ENCODE measurements at regions not wholly inside any gene's neighbourhood (a gene's known extent, or its start where the extent isn't known, plus 50 kb on each side); places are given as distances from the start of the nearest gene placed in this dataset.

DNA sequence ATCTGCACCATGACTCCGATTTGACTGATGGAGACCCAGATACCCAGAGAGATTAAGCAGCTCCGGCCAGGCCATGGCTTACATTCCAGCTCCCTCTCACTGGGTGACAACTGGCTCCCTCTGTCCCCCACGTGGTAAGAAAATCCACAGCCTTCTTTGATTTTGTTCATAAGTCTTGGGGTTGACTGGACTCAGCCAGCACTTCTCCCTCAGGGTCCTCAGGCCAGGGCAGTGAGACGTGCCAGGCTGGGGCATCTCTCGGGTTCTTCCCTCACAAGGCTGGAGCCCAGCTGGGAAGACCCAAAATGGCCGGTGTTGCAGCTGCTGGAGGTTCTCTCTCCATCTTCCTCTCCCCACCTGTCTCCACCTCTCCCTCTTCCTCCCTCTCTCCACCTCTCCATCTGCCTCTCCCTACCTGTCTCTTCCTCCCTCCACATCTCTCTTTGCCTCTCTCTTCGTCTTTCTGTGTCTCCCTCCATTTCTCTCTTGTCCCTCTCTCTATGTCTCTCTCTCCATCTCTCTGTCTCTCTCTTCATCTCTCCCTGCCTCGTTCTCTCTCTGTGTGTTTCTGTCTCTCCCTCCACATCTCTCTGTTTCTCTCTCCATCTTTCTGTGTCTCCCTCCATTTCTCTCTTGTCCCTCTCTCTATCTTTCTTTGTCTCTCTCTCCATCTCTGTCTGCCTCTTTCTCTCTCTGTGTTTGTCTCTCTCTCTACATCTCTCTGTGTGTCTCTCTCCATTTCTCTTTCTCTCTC is 105.3 kb downstream of the FOXL1 start:
- no peak for DNase-seq (ENCODE audit: low read depth in 2 of 2)

DNA sequence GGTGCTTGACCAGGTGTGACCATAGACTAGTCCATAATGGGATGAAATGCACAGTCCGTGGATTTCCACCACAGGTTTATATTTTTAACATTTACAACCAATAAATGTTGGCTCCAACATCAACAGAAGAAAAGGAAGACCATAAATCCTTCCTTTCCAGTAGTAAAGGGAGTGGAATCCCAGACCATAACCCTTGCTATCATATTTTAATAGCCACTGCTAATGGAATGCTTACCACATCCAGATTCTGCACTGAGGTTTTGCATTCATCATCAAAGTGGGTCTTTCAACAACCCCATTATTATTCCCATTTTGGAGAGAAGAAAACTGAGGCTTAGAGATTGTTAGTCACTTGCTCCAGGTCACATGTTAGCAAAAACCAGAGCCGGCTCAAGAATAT is 106.7 kb downstream of the FOXL1 start:
- no peak for DNase-seq (ENCODE audit: low read depth in 2 of 2)

DNA sequence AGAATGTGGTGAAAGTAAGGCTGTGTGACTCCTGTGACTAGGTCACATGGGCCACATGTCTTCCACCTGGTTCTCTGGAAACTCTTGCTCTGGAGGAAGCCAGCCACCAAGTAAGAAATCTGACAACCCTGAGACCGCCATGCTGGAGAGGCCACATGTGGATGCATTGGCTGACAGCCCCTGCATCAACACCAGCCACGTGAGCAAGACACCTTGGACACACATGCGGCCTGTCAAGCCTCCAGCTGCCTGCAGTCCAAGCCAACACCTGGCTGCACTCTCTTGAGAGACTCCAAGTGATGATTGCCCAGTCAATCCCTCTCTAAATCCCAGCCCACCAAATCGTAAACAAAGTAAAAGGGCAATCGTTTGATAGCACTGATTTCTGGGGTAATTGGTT is 112.6 kb downstream of the FOXL1 start:
- DNase-seq (ENCODE audit: low read depth in 2 of 2): no peak

DNA sequence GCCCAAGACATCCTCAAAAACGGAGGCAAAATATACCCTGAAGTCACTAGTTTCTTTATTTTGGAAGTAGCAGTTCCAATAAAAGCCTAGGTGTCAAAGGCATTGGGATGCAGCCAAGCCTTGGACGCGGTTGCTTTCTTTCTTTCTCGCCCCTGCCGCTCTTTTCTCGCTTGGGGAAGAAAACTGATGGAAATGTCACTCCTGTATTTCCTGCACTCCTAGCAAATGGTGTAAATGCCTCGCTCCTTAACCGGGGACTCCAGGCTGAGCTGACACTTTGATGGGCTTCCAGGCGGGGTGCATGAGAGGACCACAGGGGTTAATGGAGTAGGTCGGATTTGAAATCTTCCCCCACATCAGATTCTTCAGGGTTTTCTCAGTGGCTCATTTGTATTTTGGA is 114.1 kb downstream of the FOXL1 start:
- DNase-seq (ENCODE audit: low read depth in 2 of 2): no peak

DNA sequence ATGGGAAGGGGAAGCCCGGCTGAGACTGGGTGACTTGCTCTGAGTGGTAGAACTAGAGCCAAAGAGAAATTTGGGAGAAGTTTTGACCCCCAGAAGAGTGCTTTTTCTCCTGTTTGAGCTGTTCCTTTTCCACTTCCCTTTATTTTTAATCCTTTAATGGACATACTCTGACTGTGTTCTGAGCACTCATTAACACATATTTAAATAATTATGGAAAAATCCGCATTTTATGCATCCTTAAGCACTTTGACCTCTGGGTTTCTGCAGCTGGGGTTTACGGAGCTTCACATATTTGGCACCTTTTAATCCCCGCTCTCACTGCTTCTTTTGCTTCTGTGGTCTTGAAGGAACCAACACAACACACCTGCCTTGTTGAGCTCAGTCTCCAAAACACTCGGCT is 114.7 kb downstream of the FOXL1 start:
- no peak for DNase-seq (ENCODE audit: low read depth in 2 of 2)

DNA sequence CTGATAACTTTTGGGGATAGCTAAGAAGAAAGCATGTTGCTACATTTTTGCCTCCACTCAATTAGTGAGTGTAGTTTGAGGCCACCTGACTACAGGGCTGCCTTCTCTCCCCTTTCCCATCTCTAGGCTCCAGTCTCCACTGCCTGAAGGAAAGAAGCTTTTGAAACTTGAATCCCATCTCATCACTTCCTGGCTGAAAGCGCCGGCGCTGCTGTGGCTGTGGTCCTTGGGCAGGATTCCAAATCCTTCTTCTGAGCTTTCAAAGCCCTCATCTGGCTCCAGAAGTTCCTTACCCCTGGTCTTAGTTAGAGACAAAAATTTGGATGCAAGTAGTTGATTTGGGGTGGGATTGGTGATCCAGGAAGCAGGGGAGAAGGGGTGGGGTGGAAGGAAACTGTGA is 119.4 kb downstream of the FOXL1 start:
- DNase-seq (ENCODE audit: low read depth in 2 of 2): no peak

DNA sequence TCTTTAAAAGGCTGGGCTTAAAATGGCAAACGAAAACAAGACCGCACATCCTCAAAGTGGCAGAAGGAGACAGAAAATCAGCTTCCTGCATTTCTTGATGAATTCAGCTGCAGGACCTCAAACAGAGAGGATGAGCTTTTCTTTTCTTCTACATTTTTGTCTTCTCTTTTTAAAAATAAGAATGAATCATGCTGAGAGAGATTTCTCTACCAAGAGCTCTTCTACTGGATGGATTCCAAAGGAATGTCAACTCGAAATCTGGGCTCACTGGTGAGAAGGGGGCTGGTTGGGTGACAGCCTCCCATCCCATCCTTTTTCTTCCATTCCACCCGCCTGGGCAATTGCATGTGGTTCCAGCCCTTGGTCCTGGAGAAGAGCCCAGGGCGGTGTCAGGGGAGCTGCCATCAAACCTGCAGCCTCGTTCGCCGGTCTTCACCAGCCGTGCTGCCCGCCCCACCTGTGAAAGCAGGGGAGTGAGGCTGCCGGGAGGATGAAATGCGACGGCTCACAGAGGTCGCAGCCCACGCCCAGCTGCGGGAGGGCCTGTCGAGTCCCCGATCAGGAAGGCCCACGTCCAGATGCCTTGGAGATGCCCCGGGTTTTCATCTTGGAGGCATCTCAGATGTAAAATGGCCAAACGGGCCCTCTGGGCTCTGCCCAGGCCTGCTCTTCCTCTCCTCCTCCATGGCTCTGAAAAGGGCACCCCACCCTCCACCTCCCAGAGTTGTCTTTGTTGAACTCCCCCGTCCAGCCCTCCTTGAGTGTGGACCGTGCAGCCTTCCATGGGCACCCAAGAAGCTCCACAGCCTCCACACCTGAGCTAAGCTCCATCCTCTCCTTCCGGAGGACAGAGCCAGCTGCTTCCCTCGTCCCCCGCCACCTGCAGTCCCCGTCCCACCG is 121.9 kb downstream of the FOXL1 start:
- no peak for DNase-seq (ENCODE audit: low read depth in 2 of 2)

DNA sequence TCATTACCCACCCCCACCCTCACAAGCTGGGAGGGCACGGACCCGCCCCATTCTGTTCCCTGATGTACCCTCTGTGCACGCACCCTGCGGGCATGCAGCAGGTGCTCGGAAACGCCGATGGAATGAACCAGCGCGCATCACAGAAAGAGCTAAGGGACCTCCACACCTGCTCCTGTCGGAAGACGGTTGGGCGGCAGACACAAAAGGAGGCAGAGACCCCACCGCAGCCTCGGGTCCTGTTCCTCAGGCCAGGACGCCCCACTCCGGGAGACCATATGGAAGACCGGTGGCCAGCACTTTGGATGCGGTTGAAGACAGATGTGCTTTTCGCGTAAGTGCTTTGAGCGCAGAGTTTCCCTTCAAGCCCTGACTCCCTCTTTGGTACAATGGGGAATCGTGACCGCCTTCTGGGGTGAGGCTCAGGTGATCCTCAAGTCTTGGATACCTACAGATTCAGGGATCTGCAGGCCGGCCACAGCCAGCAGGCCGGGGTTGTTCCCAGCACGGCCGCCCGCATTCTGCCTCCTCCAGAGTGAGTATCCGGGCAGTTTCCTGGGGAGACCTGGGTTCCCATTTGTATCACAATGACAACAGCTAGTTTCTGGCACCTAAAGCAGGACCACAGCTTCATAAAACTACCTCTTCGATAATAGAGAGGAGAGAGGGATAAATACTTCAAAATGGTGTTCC is 123.1 kb downstream of the FOXL1 start:
- DNase-seq (ENCODE audit: low read depth in 2 of 2): no peak

DNA sequence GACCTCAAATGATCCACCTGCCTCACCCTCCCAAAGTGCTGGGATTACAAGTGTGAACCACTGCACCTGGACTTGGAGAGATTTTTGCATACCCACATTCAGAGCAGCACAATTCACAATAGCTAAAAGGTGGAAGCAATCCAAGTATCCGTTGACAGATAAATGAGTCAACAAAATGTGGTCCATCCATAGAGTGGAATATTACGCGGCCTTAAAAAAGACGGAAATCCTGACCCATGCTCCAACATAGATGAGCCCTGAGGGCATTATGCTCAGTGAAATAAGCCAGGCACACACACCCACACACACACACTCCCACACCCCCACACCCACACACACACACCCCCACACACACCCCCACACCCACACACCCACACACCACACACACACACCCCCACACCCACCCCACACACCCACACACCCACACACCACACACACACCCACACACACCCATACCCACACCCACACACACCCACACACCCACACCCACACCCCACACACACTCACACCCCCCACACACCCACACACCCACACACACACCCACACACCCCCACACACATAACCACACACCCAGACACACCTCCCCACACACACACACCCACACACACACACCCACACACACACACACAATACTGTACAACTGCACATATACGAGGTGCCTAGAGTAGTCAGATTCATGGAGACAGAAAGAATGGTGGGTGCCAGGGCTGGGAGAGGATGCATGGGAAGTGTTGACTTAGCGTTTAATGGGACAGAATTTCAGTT is 124.7 kb downstream of the FOXL1 start:
- DNase-seq (ENCODE audit: low read depth in 2 of 2): no peak

DNA sequence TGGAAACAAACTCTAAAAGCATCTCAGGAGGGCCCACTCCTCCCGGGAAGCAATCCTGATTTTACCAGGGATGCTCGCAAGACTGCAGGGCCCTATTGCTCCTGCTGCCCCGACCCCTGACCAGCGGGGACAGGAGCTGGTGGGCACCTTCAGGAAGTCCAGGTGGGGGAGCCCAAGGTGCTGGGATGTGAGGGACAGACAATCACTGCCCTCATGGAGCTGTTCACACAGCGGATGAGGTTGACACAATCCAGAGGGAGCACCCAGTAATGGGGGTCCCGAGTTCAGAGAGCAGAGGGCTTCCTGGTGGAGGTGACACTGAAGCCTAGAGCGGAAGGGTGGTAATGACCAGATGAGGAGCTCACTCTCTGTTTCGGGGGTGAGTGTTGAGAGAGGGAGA is 126.2 kb downstream of the FOXL1 start:
- DNase-seq (ENCODE audit: low read depth in 2 of 2): no peak

DNA sequence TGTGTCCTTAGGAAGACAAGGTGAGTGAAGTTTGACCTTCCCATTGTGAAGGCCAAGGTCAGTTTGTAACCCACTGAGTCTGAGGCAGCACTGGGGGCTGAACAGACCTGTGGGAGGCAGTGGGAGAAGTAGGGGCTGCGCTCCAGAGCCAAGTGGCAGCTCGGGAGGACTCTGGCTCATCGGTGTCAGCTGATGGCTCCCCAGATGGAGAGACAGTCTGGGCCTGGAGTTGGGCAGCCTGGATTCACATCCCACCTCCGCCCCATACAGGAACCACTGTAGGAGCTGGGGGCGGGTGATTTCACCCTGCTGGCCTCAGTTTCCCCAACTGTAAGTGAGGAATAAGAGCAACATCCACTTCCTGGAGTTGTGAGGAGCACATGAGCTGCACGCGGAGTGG is 128.4 kb downstream of the FOXL1 start:
- no peak for DNase-seq (ENCODE audit: low read depth in 2 of 2)

DNA sequence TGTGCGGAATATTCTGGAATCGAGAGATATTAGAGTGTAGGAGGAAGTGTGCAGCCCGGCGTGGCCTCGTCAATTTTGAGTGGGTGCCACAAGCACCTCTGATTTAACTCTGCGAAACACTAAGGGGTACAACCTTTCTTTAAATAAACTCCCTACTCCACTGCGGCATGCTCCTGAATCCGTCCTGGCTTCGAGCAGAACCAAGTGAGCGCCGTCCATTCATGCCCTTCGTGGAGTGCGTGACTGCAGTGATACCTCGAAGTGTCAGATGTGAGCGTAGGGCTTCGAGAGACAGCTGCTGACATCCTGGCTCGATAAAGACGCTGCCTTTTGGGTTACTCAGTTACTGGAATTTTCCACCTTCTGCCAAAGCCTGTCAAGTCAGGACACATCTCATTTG is 128.8 kb downstream of the FOXL1 start:
- DNase-seq (ENCODE audit: low read depth in 2 of 2): no peak

DNA sequence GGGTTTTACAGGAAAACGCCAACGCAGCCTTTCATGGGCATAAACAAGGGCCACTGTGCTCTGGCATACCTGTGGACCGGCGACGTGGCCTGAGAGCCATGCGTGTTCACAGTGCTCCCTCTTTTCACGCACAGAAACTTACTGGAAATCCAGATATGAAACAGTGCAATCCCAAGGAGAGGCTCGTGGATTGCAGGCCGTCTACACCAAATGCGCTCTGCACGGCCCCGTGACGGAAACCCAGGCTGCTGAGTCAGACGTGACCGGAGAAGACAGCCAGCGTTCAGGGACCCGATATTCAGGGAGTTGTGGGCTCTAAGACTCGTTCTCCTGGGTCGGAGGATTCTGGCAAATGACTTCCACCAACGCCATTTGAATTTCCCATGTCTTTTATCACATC is 129.2 kb downstream of the FOXL1 start:
- DNase-seq (ENCODE audit: low read depth in 2 of 2): no peak

DNA sequence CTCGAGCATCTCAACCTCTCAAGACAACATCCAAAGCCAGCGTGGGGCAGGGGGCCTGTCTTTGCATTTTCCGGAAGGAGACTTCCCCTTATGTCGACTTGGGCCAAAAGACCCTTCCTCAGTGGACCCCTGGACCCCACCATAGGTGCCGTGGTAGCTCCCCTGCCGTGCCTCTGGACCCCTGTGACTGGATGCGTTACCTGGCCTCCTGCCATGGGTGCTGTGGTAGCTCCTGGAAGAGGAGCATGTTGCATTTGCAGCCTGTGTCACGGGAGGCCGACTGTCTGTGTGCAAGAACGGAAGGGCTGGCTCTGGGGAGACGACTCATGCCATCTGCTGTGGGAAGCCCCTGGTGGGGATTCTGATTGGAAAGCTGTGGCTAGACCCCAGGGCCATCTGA is 130.1 kb downstream of the FOXL1 start:
- no peak for DNase-seq (ENCODE audit: low read depth in 2 of 2)

DNA sequence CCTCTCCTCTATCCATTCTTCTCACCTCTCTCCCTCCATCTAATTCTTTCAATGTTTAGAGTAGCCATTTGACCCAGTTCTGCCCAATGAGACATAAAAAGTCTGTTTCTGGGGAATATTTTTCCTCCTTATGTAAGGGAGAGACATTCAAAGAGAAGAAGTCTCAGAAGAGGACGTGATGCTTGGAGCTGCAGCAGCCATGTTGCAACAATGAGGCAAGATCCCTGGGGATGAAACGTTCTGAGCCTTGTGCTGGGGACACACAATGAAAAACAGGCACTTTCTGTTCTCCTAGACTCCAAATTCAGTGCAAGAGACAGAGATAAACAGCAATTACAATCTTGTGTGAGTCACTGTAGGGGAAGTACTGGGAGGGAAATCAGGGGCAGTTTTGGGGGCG is 130.8 kb downstream of the FOXL1 start:
- no peak for DNase-seq (ENCODE audit: low read depth in 2 of 2)

DNA sequence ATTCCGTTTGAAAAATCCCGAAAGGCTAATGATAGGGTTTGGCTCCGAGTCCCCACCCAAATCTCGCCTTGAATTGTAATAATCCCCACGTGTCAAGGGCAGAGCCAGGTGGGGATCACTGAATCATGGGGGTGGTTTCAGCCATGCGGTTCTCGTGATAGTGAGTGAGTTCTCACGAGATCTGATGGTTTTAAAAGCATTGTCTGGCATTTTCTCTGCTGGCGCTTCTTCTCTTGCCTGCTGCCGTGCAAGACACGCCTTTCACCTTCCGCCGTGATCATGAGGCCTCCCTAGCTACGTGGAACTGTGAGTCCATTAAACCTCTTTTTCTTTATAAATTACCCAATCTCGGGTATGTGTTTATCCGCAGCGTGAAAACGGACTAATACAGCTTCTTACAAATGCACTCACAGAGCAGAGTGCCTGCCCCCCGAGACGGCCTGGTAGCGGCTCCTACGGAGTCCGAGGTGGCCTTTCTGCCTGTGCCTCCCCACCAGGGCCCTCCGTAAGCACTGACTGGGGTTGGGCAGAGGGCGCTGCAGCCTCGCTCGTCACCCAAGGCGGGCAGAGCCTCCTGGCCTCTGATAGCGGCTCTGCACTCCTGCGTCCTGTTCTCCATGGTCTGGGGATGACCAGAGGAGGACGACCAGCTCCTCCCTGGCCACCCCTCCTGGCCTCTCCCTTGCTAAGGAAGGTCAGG is 131.7 kb downstream of the FOXL1 start:
- DNase-seq (ENCODE audit: low read depth in 2 of 2): no peak

DNA sequence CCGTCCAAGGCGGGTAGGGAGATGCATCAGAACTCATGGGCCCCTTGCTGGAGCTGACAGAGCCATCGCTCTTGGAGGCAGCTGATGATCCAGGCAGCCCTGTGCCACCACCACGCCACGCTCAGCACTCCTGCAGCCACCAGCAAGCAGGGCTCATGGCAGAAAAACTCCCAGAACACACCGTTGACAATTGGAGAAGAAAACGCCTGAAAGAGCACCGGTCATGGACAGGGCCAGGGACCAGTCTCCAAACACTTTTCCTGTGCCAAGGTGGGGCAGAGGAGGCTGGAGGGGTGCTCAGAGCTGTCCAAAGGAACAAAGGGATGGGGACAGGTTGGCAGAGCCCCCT is 132.2 kb downstream of the FOXL1 start:
- no peak for DNase-seq (ENCODE audit: low read depth in 2 of 2)

DNA sequence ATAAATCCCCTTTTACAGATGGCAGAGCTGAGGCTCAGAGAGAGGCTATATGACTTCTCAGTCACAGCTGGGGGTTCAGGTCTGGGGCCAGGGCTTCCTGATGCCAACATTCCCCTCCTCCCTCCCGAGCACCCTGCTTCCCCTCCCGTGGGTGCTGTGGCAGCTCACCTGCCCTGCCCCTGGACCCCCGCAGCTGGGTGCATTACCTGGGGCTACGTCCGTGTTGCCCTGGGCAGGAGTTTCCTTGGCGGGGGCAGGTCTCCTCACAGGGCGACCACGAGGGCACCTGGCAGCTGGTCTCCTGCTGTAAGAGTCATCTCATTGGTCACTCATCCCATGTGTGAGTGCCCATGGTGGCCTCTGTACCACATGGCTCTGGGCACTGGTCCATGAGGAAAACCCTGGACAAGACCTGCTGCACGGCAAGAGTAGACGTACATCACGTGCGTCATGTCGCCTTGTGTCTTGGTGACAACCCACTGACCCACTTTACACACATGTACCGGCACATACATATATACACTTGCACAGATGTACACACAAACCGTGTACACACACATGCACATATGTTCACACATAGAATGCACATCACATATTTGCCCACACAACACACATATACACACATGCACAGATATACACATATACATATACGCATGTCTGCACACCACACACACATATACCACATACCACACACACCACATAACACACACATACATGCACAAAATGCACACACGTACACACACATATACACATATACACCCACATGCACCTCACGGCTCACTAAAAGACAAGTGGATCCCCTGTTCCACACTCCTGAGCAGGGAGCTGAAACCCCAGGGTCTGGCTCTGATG is 134.0 kb downstream of the FOXL1 start:
- no peak for DNase-seq (ENCODE audit: low read depth in 2 of 2)

DNA sequence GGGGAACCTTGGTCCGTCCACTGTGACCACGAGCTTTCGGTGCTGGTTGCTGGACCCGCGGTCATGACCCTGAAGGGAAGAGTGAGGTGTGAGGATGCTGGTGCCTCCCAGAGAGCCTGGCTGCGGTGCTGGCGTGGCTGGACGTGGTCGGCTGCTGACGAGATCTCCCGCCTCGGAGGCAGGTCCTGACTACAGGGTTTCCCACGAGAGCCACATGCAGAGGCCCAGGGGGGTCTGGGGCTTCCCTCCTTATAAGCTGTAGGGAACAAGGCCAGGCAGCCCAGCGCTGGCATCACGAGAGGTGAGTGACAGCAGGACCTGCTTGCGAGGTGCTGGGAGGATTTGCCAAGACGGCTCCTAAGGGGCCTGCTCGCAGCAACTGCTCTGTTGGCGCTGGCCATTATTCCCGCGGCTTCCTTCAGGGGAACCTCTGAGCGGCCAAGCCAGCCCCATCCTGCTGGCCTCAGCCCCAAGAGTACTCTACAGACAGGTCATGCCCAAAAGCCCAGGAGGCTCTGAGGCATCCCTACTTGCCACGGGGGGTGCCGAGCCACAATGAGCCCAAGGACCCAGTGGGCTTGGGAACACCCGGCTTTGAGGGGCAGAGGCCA is 134.8 kb downstream of the FOXL1 start:
- no peak for DNase-seq (ENCODE audit: low read depth in 2 of 2)

DNA sequence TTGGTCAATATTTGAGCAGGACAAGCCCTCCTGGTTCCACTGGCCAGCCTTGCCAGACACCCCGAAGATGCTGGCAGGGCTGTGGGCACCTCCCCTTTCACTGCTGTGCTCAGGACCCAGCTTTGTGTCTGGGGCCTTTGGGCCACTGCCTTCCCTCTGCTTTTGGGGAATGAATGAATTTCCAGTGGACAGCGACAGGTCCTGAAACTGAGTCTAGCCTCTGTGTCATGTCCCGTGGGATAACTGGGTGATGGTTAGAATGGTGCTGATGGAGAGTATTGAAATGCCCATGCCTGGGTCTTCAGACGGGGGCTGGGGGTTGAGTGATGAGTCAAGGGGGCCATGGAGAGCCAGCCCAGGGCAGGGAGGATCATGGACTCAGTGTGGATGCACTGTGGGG is 135.8 kb downstream of the FOXL1 start:
- no peak for DNase-seq (ENCODE audit: low read depth in 2 of 2)
